NCI-H1436 (cell line): ENCODE measurements at regions not wholly inside any gene's neighbourhood (a gene's known extent, or its start where the extent isn't known, plus 50 kb on each side); places are given as distances from the start of the nearest gene placed in this dataset.
A peak's percentile ranks its signal among the peaks of the same experiment; 100 is the strongest.
"Not testable (repeated sequence)": the region's sequence is repeated elsewhere in the genome, so short reads cannot be mapped to it uniquely, and the experiment has no call there.

Experiments used
- DNase-seq: peaks from one replicate; lab custom pipeline; 2025; lab: John Stamatoyannopoulos, UW

DNA sequence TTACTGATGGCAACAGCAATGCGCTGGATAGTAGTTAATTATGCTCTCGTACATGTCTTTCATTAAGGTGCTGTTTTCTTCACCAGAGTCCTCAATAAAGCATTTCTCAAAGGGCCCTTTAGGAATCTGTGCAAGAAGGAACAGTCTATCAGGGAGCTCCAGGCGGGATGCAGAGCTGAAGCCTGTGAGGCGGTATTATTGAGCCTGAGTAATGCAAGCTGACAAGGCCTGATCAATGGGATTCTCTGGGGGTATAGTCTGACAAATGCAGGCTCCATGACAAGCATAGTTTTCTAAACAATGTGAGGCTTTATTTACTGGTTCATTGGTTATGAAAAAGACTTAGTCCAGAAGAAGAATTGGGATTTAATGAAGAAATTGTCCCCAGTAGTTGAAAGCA lies 530.9 kb upstream of the CBLB start:
- DNase-seq = no peak

GRCh38 chr3:106401666-106402490 lies 533.1 kb upstream of the CBLB start:
- no peak for DNase-seq

DNA sequence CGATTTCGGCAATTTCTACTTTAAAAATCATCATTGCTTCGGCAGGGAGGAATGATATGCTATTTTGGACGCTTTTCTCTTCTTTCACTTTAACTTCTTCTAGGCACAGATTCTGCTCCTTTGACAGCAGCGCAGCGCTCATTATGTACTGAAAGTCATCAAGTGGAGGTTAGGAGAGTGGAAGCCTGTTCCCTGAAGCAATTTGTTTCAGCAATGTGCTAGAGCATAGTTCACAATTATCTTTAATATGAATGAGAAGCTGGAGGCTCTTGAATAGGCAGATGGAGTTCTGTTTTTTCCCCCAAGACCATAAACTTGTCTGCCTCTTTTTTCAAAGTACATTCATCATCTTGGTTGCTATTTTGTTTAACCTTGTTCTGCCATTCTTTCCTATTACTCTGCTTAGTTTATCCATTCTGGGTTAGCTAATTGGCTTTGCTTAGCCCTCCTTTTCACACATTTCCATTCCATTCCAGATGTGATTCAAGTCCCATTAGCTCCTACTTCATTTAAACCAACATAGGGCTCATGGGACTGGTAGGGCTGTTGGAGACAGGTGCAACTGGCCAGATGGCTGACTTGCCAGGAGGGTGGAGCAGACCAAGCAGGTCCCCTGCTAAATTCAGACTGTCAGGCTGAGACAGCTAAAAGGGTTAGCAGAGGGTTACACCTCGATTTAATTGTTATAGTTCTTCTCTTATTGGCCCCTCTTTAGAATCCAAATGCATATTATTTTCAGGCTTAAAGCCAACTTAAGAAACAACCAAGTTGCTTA lies 534.7 kb upstream of the CBLB start:
- peak; percentile 91 for DNase-seq

DNA sequence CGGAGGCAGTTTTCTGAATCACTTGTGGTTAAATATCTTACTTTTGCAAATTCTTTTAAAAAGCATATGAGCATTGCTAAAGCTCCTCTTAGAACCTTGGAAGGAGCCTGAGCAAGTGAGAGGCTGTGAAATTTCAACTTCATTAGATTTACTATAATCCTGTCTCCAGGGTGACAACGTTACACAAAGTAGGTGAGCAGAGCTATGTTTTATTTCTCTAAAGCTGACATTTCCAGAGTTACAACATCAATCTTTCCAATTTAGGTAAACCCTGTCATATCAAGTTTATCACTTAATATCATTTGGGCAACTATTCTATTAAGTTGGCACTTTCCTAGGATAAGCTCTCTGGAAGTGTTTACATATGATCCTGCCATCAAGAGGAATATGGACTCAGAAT lies 544.9 kb upstream of the CBLB start:
- DNase-seq = no peak

DNA sequence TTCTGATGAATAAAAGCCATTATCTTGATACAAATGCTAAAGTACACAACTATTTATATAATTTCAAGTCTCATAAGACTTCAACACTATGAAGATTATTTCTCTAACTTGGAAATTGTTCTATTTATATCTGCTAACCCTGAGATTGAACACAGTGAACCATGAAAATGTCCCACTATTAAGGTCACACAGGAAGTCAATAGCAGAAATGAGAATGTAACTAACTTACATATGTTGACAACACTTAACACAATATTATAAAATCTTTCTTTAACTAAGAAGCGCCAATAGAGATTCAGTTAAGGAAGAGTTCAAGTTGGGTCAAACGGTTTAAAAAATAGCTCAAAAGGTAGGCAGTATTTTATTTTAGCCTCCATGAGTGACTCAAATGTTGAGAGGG lies 551.8 kb upstream of the CBLB start:
- no peak for DNase-seq

DNA sequence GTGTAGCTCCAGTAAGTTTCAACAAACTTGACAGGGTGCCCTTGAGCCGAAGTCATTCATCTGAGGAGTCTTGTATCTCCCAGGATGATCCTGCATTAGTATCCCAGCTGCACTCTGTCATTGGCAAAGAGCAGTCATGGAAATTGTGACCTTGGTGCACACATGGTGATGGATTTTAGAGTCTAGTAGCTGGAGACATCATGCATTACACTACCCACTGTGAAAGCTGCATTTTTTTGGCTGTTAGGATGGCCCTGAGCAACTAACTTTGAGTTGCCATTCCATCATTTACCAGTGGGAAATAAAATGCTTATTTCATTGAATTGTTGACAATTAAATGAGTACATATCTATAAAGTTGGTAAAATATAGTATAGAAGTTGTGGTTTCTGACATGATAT lies 552.6 kb upstream of the CBLB start:
- no peak for DNase-seq

DNA sequence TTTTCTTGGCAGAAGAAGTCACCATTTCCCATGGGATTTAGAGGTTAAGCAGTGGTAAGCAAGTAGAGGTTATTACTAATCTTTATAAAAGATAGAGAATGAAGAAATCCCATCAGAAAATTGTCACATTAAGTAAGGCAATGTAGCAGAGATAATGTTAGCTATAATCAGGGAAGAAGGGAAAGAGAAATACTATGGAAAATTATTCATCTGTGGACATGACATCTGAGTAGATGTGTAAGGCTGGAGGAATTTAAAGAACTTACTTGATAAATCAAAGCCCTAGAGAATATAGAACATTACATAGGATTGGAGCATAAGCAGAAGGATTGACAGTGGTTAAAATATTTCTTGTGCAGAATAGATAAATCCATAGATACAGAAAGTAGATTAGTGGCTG lies 553.1 kb upstream of the CBLB start:
- DNase-seq = no peak

GRCh38 chr3:106423321-106424225 lies 554.8 kb upstream of the CBLB start:
- DNase-seq = no peak

GRCh38 chr3:106425026-106425425 lies 556.2 kb upstream of the CBLB start:
- no peak for DNase-seq

DNA sequence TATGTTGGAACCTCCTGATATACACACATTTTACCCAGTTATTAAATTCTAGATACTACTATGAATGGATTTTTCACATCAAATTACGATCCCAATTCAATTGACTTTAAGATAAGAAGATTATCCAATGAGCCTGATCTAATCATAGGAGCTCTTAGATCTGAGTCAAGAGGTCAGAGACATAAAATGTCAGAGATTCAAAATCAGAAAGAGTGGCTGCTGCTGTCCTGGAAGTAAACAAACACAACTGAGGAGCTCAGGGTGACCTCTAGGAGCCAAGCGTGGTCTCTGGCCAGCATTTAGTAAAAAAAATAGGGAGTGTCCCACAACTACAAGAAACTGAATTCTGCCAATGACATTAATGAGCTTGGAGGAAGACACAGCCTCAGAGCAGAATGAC lies 557.1 kb upstream of the CBLB start:
- DNase-seq = no peak

DNA sequence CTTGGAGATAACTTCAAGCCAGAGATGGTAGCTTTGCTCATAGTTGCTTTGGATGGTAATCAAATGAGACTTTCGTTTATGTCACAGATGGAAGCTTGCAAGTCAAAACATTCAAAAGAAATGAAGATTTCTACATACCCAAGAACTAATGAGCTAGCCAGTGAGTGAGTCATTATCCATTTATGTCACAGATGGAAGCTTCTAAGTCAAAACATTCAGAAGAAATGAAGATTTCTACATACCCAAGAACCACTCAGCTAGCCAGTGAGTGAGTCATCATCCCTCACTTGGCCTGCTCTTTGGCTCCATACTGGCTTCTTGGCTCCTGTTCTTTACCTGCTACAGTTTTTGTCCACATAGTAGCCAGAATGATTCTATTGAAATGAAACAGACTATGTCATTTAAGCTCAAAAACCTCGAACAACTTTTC lies 559.8 kb upstream of the CBLB start:
- DNase-seq = no peak

DNA sequence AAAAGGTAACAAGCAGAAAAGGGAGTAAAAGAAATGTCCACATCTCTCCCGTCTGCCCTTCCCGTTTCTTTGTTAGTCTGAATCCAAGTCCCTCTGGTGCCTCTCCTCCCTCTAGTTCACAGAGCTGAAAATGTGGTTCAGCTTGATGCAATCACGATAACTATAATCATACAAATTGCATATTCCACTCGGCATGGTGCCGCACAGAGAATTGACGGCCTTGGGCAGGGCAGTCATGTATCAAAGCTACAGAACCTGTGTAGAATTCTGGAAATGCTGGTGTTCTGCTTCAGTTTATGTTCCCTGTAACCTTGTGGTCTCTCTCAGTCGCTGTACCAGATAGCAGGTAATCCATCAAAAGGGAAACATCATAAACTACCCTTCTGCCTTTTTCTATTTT lies 562.9 kb upstream of the CBLB start:
- no peak for DNase-seq

- no peak for DNase-seq
Observed at GRCh38 chr3:106435899-106436453, 567.2 kb upstream of the CBLB start.

DNA sequence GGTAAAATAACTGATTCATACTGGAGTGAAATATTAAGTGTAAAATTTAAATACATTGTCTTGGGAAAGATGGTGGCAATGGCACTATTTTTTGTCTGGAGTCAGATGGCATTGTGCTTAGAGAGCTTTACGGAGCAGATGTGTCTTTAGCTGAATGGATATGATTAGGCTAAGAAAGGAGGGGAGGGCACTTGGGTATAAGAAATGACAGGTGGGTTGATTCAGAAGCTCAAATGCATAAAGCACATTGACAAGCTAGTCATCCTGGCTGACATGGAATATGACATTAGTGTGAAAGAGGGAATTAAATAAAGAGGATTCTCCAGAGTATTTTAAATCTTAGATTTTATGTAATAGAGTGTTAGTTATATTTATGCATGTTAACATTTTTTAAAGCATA lies 570.1 kb upstream of the CBLB start:
- peak; percentile 75 for DNase-seq

DNA sequence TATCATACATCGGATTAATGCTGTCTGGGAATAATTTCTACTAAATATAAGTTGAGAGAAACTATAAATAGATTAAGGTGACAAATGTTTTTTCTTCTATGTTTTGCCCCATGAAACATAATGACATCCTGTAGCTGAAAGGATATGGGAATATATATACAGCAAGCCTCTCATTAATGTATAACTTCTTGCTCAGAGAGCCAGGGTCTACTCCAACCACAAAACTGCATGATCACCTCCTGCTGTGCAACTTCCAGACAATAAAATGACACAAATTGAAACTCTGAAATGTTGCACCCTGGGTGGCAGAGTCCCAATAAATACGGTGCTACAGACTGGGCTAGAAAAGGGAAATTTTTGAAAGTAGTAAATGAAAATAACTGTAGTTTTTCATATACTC lies 571.9 kb upstream of the CBLB start:
- DNase-seq = no peak

GRCh38 chr3:106446271-106446670 lies 577.5 kb upstream of the CBLB start:
- no peak for DNase-seq

DNA sequence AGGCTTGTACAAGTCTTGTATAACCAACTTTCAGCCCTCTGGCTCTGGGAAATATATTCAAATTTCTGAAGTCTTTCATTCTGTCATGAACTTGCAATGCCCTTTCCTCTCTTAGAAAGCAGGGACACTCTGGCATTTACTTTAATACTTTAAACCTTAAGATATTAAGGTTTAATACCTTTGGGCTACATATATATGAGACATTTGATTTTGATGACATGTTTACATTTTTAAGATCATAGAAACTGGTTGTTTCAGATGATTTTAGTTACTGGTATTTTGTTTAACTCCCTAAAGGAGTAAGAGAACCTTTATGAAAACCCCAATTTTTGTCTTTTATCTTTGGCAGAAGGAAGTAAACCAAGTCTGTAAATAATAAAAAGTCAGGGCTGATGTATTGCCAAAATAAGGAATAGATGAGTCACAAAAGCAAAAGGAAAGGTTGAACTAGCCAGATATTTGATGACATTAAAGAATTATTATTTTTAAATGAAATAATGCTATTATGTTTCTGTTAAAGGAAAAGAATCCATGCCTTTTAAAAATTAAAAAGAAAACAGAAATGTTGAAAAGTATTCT lies 579.0 kb upstream of the CBLB start:
- DNase-seq = no peak

GRCh38 chr3:106448372-106448966 lies 579.7 kb upstream of the CBLB start:
- not testable (repeated sequence) for DNase-seq

DNA sequence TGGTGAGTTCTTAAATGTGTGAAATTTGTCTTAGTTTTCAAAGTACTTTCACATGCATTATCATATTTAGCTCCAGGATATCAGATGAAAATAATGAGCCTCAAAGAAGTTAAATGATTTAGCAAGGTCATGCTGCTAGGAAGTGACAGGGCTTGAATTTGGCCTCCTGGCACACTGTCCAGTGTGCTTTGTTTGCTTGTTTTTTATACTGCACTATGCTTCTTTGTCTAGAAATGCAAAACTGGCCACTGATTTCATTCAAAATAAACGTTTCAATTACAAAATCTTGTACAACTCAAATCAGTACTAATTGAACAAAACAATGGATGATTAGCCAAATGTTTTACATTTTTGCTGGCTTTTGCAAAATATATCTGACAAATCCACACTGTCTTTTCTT lies 583.3 kb upstream of the CBLB start:
- no peak for DNase-seq

DNA sequence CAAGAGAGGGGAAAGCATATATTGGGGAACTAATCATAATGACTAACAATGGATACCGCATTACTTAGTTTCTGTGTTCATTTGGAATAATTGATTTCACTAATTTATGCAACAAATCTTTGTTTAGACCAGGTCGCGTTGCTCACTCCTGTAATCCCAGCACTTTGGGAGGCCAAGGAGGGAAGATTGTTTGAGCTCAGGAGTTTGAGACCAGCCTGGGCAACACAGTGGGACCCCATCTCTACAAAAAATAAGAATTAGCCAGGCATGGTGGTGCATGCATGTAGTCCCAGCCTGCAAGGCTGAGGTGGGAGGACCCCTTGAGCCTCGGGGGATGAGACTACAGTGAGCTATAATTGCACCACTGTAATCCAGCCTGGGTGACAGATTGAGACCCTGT lies 585.7 kb upstream of the CBLB start:
- no peak for DNase-seq
